IMR-90 (cell line): ENCODE measurements at regions not wholly inside any gene's neighbourhood (a gene's known extent, or its start where the extent isn't known, plus 50 kb on each side); places are given as distances from the start of the nearest gene placed in this dataset.

Source experiments
- BHLHE40 ChIP-seq: fragments of 150-350 bp; IDR thresholded peaks from 2 replicates; pipeline ENCODE4 v1.6.1; 2016; ENCODE audit warnings: mild to moderate bottlenecking, low read depth, low read length
- CEBPB ChIP-seq: IDR thresholded peaks from 2 replicates; pipeline ENCODE4 v1.6.1; 2012; ENCODE audit warnings: low read depth, low read length, improper control_type of control experiment
- CTCF ChIP-seq: conservative IDR thresholded peaks from 2 replicates; pipeline ENCODE4 v1.5.1; 2012; ENCODE audit warnings: mild to moderate bottlenecking, low read depth, low read length, improper control_type of control experiment
- FOS ChIP-seq: fragments of 150-350 bp; IDR thresholded peaks from 2 replicates; pipeline ENCODE4 v1.6.1; 2016; ENCODE audit warnings: low read depth, low read length
- MAZ ChIP-seq: IDR thresholded peaks from 2 replicates; pipeline ENCODE4 v1.6.1; 2012; ENCODE audit warnings: low read depth, mild to moderate bottlenecking, low read length, improper control_type of control experiment, moderate library complexity, borderline replicate concordance
- MXI1 ChIP-seq: IDR thresholded peaks from 2 replicates; pipeline ENCODE4 v1.6.1; 2012; ENCODE audit warnings: low read depth, mild to moderate bottlenecking, low read length, moderate library complexity, borderline replicate concordance
- POLR2A ChIP-seq: IDR thresholded peaks from 2 replicates; pipeline ENCODE4 v1.6.1; 2012; ENCODE audit warnings: mild to moderate bottlenecking, low read depth, low read length
- RAD21 ChIP-seq: IDR thresholded peaks from 2 replicates; pipeline ENCODE4 v1.6.1; 2012; ENCODE audit warnings: low read length, improper control_type of control experiment
- SMC3 ChIP-seq: fragments of 150-350 bp; IDR thresholded peaks from 2 replicates; pipeline ENCODE4 v1.6.1; 2016; ENCODE audit warnings: low read depth, mild to moderate bottlenecking, antibody characterized with exemption, low read length, moderate library complexity
- USF2 ChIP-seq: fragments of 150-350 bp; IDR thresholded peaks from 2 replicates; pipeline ENCODE4 v1.6.1; 2017; ENCODE audit warnings: mild to moderate bottlenecking, antibody characterized with exemption, low read length, low read depth

- TF ChIP-seq MAZ (no peak), POLR2A (no peak), CTCF (no peak), CEBPB (no peak), USF2 (no peak), MXI1 (no peak), FOS (no peak), RAD21 (no peak), SMC3 (no peak), BHLHE40 (no peak)
Observed at GRCh38 chr11:70810681-70811080, 412.4 kb downstream of the CTTN start.
